ENCODE measurements at regions not wholly inside any gene's neighbourhood (a gene's known extent, or its start where the extent isn't known, plus 50 kb on each side); places are given as distances from the start of the nearest gene placed in this dataset.

GRCh38 chr1:199038156-199038555 is 399.3 kb downstream of the PTPRC start:
- in situ Hi-C loops (cut with MboI; ENCODE audit: low sequenced_read_pairs): no loop called here

- in situ Hi-C loops (cut with MboI; ENCODE audit: low sequenced_read_pairs): no loop called here
Measured at GRCh38 chr1:199040076-199040905, 401.5 kb downstream of the PTPRC start.

- in situ Hi-C loops (cut with MboI; ENCODE audit: low sequenced_read_pairs): no loop called here
Measured at GRCh38 chr1:199041173-199041914, 402.5 kb downstream of the PTPRC start.

GRCh38 chr1:199042193-199042592 is 403.4 kb downstream of the PTPRC start:
- in situ Hi-C loops (cut with MboI; ENCODE audit: low sequenced_read_pairs): no loop called here

DNA sequence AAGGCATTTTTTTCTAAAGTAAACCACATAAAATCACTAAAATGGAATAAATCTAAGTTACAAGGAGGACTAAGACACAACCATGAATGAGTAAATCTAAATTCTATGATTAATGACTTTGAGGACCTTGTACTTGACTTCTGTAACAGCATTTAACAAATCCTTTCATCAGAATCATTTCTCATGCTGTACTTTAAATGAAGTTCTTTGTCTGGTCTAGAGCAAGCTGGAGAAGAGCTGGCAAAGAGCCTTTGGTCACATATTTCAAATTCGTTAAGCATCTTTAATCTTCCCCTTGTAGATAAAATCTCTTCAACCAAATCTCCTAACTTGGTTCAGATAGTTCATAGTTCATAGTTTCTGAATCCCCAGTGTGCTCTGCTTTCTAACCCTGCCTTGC is 405.4 kb downstream of the PTPRC start:
- in situ Hi-C loops (cut with MboI; ENCODE audit: low sequenced_read_pairs): no loop called here

- in situ Hi-C loops (cut with MboI; ENCODE audit: low sequenced_read_pairs): no loop called here
Measured at GRCh38 chr1:199046618-199047017, 407.8 kb downstream of the PTPRC start.

- in situ Hi-C loops (cut with MboI; ENCODE audit: low sequenced_read_pairs): no loop called here
Measured at GRCh38 chr1:199054694-199055093, 415.9 kb downstream of the PTPRC start.

GRCh38 chr1:199057322-199057721 is 418.5 kb downstream of the PTPRC start:
- in situ Hi-C loops (cut with MboI; ENCODE audit: low sequenced_read_pairs): no loop called here

GRCh38 chr1:199058281-199058680 is 419.4 kb downstream of the PTPRC start:
- in situ Hi-C loops (cut with MboI; ENCODE audit: low sequenced_read_pairs): no loop called here

DNA sequence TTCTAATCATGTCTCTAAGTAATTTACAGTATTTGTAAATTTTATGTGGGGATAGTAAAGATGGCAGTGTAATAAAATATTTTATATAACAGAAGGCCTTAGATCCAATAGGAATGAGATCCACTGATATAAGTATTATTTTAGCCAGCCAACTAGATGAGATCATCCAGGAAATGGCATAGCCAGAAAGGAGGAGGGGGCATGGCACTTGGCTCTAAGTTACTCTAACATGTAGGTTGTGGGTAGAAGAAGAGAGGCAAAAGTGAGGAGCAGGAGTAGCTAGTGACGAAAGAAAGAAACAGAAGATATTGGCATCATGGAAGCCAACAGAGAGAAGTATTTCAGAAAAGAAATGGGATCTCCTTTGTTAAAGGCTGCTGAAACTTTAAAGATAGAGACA is 426.1 kb downstream of the PTPRC start:
- in situ Hi-C loops (cut with MboI; ENCODE audit: low sequenced_read_pairs): no loop called here

DNA sequence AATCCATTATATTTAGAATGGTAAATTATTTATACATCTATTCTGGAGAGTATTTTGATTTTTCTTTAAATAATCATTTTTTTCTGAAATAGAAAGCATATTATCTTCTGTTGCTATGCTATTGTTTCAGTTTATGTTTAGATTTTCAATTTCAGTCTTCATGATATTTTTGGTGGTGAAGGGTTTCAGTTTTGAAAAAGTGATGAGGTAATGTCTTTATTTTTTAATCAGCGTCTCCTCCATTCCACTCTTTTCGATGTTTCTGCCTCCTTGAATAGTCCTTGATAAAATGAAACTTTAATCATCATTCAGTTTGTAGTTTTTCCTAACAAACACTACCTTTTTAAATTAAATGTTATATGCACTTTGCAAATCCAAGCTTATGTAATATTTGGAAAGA is 428.6 kb downstream of the PTPRC start:
- in situ Hi-C loops (cut with MboI; ENCODE audit: low sequenced_read_pairs): no loop called here

- in situ Hi-C loops (cut with MboI; ENCODE audit: low sequenced_read_pairs): no loop called here
Measured at GRCh38 chr1:199071080-199071479, 432.2 kb downstream of the PTPRC start.

DNA sequence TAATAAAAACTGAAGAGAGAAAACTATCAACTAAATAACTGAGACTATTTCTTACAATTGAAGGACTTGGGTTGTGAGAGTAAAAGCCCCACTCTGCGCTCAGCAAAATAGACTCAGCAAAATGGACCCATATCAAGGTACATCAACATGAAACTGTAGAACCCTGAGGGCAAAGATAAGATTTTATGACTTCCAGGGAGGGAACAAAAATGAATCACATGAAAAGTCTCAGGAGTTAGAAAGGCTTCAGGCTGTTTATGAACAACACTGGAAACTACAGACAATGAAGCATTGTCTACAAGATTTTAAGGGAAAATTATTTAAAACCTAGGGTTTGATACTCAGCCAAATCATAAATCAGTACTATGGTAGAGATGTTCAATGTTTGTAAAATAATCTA is 434.3 kb downstream of the PTPRC start:
- in situ Hi-C loops (cut with MboI; ENCODE audit: low sequenced_read_pairs): no loop called here

DNA sequence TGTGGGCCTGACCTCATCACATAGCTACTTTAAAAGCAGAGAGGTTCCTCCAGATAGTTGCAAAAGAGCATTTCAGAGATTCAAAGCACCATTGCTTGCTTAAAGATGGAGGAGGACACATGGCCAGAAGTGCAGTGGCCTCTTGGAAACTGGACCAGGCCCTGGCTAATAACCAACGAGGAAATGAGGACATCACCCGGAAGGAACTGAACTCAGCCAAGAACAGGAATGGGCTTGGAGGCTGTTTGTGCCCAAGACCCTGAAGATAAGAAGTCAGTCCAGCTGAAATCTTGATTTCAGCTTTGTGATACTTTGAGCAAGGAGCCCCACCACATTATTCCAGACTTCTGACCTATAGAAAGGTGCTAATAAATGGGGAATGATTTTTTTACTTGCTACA is 437.0 kb downstream of the PTPRC start:
- in situ Hi-C loops (cut with MboI; ENCODE audit: low sequenced_read_pairs): no loop called here

GRCh38 chr1:199079994-199080393 is 441.2 kb downstream of the PTPRC start:
- in situ Hi-C loops (cut with MboI; ENCODE audit: low sequenced_read_pairs): no loop called here

GRCh38 chr1:199081739-199082138 is 442.9 kb downstream of the PTPRC start:
- in situ Hi-C loops (cut with MboI; ENCODE audit: low sequenced_read_pairs): no loop called here

GRCh38 chr1:199082778-199083389 is 444.0 kb downstream of the PTPRC start:
- in situ Hi-C loops (cut with MboI; ENCODE audit: low sequenced_read_pairs): no loop called here

GRCh38 chr1:199083680-199084079 is 444.8 kb downstream of the PTPRC start:
- in situ Hi-C loops (cut with MboI; ENCODE audit: low sequenced_read_pairs): no loop called here

DNA sequence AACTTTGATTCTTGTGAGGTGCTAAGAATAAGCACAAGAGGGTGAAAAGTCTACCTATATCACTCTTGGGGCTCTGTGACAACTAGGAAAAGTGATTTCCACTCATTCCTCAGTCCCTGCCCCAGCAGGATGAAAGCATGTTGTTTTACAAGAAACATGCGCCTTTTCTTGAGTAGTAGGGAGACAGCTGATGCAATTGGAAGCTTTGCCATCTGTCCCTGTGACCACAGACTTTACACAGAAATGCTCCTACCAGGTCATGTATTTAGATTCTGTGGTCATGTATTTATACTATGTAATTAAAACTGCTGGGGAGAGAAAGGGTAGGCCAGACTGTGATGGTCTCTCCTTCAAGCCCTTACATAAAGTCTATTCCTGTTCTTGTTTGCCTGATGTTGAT is 445.5 kb downstream of the PTPRC start:
- in situ Hi-C loops (cut with MboI; ENCODE audit: low sequenced_read_pairs): no loop called here

DNA sequence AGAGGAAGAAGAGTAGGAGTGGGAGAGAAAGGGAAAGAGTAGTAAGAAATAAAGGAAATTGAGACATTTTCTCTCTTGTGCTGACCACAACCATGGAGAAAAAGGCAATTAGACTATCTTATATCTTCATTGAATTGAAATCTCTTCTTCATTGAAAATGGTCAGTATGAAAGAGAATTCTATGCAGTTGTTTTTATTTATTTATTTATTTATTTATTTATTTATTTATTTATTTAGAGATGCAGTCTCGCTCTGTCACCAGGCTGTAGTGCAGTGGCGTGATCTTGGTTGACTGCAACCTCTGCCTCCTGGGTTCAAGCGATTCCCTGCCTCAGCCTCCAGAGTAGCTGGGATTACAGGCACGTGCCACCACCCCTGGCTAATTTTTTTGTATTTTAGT is 447.1 kb downstream of the PTPRC start:
- in situ Hi-C loops (cut with MboI; ENCODE audit: low sequenced_read_pairs): no loop called here

DNA sequence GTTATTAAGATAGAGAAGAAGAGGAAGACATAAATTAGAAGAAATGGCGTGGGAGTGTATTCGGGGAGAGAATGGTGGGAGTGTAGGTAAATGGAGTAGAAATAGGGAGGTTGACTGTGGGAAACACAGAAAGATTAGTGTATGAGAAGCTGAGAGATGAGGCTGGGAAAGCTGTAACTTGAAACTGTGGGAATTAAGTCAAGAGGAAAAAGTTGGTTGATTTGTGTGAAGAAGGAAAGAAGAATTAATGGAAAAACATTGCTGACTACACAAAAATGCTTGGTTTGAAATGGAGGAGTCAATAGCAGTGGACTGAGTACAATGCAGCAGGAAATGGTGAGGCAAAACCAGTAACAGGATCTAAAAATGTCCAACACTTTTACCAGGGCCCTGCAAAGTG is 448.3 kb downstream of the PTPRC start:
- in situ Hi-C loops (cut with MboI; ENCODE audit: low sequenced_read_pairs): no loop called here

Measured in HL-60/S4 treated with retinoic acid at 250 ng/mL for 4 days and 3 days (cell line).